ENCODE measurements at regions not wholly inside any gene's neighbourhood (a gene's known extent, or its start where the extent isn't known, plus 50 kb on each side); places are given as distances from the start of the nearest gene placed in this dataset.

DNA sequence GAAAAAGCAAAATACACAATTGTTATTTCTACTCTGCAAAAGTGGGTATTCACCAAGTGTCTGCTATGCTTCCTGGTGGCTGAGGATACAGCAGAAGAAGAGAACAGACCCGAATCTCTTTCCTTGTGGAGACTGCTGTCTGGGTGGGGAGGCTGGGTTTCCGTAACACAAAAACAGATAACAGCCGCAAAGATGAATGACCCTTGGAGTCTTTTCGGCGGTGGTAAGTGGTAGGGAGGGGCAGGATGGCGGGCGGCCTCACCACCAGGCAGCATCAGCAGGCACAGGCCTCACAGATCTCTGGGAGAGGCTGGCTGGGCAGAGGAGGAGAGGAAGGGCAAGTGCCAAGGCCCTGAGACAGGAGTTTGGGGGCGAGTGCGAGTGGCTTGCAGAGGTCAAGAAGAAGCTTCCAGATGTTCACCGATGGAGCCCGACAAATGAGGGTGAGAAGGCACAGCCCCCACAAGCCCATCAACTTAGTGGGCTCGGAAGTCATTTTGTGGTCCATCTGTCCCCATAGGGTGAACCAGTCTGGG lies 164.2 kb downstream of the RHOU start:
- FAIRE-seq = no peak

DNA sequence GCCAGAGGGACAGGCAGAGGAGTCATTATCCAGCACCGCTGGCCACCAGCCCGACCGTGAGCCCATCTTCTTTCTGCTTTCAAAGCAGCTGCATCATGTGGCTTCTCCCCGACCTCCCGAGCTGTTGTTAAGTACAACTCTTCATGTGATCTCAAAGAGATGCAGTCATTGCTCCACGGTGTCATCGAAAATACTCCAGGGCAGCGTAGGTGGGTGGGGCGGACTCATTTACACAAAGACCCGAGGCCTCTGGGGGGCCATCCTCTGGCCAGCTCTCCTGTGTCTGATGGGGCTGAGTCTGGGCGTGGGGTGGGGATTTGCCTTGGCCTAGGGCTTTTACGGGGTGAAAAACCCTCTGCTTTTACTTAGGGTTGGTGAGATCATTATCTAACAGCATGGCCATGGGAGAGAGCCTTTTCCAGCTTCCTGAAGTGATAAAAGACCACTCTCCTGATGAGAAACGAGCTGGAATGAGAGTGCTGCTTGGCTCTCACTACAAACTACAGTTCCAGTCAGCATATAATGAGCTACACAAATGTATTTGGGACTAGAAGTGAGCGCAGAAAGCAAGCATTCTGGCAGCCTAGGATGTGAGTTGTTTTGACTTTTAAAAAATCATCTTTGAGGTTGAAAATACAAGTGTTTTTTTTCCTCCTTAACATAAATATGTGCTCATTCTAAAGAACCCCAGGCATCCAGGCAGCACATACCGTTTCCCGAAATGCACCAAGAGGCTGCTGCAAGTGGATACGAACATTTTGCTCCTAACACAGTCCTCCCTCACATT lies 165.0 kb downstream of the RHOU start:
- no peak for FAIRE-seq

DNA sequence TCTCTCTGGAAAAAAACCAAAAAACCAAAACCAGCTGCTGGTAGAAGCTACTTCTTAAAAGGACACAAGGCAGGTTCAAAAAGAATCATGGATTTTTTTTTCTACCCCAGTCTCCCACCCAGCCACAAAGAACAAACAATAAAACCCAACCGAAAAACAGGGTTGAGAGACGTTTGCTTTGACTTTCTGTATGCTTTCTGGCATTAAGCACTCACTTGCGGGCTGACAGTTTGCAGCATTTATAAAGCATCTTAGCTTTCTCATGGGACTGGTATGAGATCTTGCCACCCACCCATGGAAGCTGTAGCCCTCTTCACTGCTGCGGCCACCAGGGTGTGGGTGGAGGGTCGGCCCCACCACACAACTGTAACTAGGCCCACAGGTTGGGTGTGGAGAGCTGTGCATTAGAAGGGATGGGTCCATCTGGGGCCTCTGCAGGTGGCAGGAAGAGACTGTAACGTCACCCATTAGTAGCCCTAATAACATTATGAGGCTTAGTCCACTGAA lies 165.7 kb downstream of the RHOU start:
- FAIRE-seq = no peak

DNA sequence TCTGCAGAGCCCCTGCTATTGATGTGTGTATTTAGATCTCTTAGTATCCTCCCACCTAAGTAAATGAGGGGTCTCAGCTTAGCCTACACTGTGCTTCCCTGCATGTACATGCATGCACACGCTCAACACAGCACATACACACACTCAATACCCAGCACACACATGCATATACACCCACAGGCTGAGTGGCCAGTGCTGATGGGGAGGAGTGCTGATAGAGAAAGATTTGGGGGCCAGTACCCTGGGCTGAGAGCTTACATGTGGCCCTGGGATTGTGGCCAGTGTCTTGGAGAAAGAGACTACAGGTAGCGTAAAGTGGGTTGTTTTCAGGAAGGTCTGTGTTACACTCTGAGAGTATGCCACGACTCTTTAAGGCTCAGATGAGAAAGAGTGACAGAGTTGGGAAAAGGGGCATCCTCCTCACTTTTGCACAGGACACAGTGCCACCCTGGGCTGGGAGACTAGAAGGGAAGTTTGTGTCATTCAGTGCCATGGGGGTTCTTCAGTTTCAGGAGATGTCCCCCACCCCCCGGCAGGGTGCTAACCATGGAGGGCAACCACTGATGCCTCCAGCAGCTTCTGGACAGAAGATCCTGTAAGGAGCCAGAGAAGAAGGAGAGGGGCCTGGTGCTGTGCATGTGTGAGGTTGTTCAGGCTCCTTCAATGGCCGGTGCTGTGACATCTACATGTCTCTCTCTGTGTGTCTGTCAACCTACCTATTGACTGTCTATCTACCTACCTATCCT lies 166.8 kb downstream of the RHOU start:
- FAIRE-seq = no peak

DNA sequence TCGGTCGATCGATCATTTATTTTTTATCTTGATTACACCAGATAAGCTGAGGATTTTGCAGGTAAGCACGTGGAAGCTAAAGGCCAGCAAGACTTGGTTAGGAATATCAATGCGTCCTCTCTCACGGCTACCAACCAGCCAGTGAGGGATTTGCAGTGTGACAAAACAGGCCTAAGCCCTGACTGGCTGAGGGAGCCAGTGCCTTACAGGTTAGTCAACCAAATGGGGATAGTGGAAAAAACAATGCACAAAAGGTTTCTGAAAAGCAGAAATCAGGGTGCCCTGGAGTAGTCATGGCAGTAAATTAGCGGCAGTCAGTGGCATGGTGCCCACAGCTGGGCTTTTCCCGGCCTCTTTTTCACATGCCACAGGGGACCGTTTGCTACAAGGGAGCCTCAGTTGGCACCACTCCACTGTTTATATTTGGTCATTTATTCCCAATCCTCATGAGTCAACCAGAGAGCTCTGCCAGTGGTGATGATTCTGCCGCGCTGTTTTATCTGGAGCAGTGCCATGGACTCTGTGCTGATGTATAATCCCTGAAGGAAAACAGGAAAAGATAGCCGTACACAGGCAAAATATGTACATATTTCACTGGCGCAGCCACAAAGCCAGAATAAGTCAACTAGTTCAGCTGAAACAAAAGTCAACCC lies 167.6 kb downstream of the RHOU start:
- no peak for FAIRE-seq

DNA sequence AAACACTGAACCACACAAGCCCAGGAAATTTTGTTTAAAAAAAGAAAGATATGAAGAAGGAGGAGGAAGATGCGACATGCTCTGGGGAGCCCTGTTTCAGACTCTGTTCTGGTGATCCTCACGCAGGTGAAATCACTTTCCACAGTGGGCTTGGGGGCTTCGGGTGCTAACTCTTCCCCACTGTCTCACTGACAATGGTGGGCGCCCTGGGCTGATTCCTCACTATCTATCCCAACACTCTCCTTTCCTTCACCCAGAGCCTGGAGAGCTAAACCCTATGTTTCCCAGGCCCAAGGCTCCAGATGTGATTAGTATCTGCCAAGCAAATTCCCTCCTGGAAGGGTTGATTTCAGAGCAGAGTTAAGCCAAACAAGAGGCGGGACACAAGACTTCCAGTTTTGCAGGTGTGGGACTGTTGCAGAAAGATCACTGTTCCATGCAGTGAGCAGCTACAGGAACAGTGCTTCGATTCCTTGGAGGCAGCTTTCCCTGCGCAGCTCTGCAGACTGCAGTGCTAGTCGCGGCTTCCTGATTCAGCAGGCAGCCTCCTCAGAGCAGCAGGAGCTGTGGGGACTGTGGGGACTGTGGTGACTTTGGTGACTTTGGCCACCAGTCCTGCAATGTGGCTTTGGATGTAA lies 168.3 kb downstream of the RHOU start:
- FAIRE-seq = no peak

DNA sequence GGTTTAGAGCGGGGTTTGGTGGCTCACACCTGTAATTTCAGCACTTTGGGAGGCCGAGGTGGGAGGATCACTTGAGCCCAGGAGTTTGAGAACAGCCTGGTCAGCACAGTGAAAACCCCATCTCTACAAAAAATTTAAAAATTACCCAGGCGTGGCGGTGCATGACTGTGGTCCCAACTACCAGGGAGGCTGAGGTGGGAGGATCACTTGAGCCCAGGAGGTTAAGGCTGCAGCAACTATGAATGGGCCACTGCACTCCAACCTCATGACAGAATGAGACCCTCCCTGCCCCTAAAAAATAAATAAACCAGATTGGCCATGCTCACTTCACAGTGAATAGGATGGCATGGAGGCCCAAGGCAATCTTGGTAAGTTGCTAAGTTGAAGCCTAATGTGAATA lies 168.9 kb downstream of the RHOU start:
- no peak for FAIRE-seq

DNA sequence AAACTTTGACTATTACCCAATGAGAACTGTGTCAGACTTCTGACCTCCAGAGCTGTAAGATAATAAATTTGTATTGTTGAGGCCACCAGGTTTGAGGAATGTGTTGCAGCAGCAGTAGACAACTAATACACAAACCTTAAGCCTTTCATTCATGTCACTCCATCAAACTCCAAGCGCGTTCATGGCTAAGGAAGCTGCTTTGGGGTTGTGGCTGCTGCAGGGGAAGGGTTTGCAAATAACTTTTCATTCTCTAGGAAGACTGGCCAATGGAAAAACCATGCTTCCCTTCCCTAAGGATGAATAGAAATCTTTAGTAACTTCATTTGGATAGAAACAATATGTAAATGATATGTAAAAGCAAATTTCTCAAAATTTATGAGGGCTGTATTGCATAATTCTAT lies 170.4 kb downstream of the RHOU start:
- no peak for FAIRE-seq

DNA sequence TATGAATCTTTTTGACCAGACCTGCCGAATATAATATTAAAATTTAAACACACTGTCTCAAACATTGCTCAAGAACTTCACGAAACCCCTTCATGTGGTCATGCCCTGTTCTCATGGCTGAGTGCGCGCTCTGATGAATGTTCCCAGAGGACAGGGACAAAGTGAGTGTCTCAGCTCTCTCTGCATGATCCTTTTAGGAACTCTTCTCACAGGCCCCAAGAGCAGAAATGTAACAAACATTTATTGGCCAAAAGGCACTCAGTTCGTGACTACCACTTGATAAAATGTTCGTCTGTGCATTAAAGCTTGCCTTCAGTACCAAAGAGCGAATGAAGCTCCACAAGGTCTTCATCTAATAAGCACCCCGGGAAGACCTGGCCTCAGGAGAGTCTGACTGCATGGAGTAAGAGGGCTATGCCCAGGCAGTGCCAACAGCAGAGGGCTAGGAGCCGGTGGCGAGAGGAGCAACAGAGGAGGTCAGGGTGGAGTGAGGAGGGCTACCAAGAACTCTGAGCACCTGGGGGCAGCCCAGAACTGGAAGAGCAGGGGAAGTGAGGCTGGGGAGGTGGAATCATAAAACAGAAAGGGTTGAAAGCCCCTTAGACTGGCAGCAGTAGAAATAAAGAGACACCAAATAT lies 171.1 kb downstream of the RHOU start:
- FAIRE-seq = no peak

DNA sequence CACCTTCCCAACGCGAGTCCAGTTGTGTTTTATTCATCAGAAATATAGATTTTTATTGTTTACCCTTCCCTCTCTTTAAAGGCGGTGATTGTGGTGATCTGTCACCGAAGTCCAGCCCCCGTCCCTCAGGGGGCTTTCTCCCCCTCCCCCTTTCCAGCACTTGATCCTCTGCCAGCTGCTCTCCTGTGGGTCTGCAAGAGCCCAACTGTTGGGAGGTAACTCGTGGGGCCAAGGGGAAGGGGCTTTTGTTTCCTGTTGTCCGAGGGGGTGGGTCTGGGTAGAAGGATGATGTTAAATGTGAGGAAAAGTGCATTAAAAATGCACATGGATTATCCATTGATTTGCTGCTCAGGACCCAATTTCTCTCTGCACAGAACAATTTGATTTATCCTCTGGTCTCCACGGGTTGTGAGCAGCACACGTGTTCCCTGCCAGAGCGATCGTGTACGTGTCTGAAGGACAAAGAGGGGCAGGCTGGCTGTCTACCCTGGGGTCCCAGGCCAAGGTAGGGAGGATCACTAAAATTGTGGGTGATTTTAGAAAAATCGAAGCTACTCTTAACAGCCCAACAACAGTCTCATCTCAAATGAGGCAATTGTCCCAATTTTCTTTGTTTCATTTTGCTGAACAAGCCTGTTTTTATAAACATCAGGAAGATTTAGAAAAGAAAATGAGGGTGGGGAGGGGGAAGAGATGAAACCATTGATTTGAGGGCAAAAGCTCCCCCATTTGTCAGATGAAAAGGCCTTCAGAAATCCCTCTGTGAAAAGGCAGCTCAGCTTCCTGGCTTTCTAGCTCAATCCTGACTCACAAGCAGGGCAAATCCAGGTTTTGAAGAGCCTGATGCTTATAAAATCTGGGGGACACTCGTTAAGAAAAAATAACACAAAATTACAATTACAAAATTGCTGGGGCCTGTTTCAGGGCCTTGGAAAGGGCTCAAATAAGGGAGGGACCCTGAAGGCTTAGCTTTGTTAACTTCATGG lies 176.2 kb downstream of the RHOU start:
- FAIRE-seq = no peak

DNA sequence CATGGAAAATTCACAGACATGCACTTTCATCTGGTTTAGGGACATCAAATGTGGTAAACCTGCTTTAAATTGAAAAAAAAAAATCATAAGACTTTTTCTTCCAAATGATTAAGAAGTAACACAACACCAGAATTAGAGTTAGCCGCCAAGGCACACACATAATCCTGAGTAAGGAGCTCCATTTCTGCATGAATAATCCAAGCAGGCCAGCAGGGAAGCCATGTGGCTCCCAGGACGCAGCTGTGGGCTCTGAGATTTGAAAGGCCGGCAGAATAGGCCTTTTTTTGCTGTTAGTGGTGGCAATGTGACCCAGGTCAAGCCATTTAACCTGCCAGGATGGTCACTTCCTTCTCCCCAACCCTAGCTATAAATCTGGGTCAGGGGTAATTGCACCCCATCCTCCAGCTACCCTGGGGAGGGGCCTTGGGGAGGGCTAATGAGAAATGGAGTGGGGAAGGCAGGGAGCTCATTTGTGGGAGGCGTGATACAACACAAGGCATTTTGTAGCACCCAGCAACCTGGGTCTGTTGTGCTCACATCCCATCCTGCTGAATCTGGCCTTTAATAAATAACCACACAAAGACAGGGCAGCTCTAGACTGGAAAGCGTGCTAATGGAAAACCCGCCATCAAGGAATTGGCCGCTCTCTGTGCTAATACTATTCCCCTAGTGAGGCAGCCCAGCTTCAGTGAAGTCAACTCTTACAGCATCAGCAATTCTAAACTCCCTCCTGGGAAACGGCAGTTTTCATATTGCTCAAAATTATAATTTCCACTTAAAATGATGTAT lies 178.5 kb downstream of the RHOU start:
- no peak for FAIRE-seq

DNA sequence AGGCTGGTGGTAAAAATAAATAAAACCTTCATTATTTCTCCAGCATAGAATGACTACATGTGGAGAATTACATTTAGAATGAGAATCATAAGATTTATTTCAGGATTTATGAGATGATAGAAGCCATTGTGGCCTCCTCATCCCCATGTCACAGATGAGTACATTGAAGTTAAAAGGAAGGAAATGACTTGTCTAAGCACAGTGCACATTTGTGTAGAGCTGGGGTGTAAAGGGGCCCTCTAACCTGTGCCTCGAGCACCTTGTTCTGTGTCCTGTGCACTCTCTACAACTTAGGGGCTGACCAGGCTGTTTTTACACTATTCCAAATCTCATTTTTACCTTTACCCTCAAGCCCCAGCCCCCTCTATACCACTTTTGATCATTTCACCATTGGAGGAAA lies 179.4 kb downstream of the RHOU start:
- no peak for FAIRE-seq

DNA sequence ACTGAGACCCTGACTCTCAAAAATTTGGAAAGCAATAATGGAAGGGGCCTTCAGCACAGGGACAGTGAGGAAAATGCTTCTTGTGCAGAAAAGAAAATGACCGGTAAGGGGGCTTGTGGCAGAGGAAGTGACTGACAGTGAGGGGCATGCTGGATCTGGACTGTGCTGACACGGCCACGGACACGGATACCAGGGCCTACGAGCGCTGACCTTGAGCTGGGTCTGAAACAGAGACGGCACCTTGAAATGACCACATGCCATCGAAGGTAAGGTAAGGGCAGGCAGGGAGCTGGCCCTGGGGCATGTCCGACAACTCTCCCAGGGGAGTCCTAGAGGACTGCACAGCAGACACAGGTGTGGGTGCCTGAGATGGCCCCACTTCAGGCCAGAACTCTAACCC lies 182.1 kb downstream of the RHOU start:
- FAIRE-seq = no peak

DNA sequence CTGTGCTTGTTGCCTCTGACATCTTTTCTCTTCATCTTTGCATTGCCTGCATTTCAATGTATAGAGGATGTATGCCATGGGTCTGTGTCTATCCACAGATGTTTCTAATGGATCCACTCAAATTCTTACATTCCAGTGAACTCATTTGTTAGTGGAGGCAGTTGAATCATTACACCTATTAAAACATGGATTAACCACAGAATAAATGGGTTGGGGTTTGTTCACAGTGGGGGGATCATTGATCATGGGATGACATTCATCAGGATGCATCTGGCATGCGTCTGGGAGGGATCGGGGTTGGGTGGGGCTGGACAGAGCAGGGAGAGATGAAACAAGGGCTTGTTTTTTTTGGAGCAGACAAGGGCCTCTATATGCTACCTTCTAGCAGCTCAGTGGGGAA lies 182.5 kb downstream of the RHOU start:
- FAIRE-seq = no peak

DNA sequence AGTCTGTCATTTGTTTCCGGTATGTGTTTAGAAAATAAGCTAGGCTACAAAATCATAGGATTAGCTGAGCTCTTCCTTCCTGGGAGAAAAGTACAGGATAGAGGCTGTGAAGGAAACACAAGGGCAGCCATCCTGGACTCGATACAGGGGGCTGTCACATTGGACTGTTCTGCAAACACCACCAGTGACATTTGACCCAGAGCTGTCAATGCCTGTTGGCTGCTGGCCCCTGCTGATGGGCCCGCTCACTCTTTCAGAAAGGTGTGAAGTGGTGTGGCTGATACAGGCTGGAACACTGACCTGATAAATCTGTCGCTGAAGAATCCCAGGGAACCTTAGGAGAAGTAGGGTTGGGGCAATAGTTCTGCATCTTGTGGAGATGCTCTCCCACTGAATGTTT lies 183.1 kb downstream of the RHOU start:
- no peak for FAIRE-seq

DNA sequence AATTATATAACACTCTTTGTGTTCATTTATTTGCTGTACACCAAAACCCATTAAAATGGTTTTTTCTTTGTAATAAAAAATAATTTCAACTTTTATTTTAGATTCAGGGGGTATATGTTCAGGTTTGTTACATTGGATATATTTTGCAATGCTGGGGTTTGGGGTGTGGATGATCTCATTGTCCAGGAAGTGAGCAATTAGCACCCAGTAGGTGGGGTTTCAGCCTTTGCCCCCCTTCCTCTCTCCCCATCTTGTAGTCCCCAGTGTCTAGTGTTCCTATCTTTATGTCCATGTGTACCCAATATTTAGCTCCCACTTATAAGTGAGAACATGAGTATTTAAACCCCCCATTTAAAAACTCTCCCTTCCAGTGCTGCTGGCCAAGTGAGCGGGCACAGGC lies 184.6 kb downstream of the RHOU start:
- no peak for FAIRE-seq

DNA sequence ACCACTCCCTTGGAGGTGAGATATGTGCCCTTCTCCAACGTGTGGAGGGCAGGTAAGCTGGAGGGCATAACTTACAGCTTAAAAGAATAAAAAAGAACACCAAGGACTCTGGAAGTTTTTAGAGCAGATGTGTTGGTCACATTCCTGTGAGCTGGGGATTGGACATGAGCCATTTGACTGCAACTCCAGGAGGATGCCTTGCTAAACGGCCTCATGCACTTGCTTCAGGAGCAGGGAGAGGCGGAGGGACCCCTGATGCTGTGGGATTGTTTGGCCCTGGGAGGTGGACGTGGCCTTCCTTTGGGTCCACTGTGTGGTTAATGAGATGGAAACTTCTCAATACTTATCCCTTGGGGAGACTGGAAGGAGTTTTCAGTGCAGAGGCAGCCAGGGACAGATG lies 185.6 kb downstream of the RHOU start:
- FAIRE-seq = no peak

DNA sequence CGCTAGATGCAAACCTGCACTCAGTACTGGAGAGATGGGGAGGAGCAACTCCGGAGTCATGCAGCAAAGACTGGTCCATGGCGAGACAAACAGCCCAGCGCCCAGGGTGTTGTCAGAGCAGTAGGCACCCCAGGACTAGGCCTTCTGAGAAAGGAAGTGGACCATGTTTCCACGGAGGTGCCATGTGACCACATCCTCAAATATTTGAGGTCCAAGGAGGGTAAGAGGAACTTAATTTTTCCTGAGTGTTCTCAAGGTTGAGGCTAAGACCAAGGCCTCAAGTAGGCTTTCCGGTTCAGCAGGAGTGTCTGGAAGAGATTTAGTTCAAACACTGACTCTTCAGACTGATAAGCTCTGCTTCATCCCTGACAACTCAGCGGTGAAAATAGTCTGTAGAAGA lies 186.2 kb downstream of the RHOU start:
- FAIRE-seq = no peak

DNA sequence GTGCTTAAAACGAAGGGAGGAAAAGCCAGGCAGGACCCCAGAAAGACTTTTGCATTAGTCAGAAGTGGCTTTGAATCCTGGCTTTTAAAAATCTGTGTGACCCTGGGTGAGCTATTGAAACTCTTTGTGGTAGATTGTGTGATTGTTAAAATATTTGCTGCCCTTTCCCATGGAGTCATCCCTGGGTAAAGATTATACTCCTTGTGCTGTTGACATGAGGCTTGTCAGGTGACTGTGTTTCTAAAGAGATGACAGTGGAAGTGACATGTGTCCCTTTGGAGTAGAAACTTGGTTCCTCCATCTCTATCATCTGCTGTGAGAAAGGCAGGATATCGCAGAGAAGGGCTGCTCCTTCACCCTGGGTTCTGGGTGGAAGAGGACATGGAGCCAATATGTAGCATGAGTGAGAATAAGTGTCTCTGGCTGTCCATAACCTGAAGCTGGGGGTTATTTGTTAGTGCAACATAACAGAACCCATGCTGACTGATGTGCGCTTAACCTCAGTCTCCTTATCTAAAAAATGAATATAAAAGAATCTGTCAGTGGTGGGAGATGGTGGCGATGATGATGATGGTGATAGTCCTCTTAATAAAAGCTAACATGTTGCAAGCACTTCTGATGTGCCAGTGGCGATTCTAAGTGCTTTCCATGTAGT lies 187.6 kb downstream of the RHOU start:
- no peak for FAIRE-seq
